Peyer's patch (tissue), 4 donors: ENCODE measurements at regions not wholly inside any gene's neighbourhood (a gene's known extent, or its start where the extent isn't known, plus 50 kb on each side); places are given as distances from the start of the nearest gene placed in this dataset.

Experiments
- POLR2A ChIP-seq, 2 donors: fragments of 450-650 bp; IDR thresholded peaks; one replicate each; pipeline ENCODE4 v1.5.1; 2017; ENCODE audit warnings: antibody characterized with exemption in 2 of 2, mild to moderate bottlenecking in 2 of 2, moderate library complexity in 2 of 2
- TF ChIP-seq, protein P1 (sequence below), 6 experiments: fragments of 450-650 bp in 4 of 6; fragments of 200-600 bp in 2 of 6; sonication (generic) in 1 of 6; IDR thresholded peaks; one replicate each; pipeline ENCODE4 v1.5.1; 2017 to 2019; ENCODE audit warnings: antibody characterized with exemption in 6 of 6, mild to moderate bottlenecking in 3 of 6, moderate library complexity in 1 of 6

- no peak for TF ChIP-seq POLR2A (IDR thresholded peaks at IDR 0.05)
- TF ChIP-seq, protein P1, sequence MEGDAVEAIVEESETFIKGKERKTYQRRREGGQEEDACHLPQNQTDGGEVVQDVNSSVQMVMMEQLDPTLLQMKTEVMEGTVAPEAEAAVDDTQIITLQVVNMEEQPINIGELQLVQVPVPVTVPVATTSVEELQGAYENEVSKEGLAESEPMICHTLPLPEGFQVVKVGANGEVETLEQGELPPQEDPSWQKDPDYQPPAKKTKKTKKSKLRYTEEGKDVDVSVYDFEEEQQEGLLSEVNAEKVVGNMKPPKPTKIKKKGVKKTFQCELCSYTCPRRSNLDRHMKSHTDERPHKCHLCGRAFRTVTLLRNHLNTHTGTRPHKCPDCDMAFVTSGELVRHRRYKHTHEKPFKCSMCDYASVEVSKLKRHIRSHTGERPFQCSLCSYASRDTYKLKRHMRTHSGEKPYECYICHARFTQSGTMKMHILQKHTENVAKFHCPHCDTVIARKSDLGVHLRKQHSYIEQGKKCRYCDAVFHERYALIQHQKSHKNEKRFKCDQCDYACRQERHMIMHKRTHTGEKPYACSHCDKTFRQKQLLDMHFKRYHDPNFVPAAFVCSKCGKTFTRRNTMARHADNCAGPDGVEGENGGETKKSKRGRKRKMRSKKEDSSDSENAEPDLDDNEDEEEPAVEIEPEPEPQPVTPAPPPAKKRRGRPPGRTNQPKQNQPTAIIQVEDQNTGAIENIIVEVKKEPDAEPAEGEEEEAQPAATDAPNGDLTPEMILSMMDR (IDR thresholded peaks at IDR 0.05), result no peak
Observed at GRCh38 chr7:69129524-69129923, 468.8 kb upstream of the AUTS2 start.
